Natural killer cell (primary cell): ENCODE measurements at regions not wholly inside any gene's neighbourhood (a gene's known extent, or its start where the extent isn't known, plus 50 kb on each side); places are given as distances from the start of the nearest gene placed in this dataset.

Experiments
- ATAC-seq, 3 donors: fragments of 150-1000 bp in 2 of 3; fragments of 200-7000 bp in 1 of 3; cut with Tn5 transposase; 1 replicate in 1 of 3; 2 replicates in 2 of 3; pipeline ENCODE4 v1.10.0; 2021; ENCODE audit warnings: mild to moderate bottlenecking in 2 of 3, moderate library complexity in 2 of 3
- DNase-seq, 2 donors: peaks; one replicate each; pipeline versions ENCODE4 v3.0.0 to v3.0.0-alpha.2; 2013 to 2021; ENCODE audit warnings: mixed read lengths in 1 of 2
- H3K27ac ChIP-seq: one replicate; pipeline ENCODE4 v1.5.1; 2013; ENCODE audit warnings: mild to moderate bottlenecking, low read length
- H3K27me3 ChIP-seq: one replicate; pipeline ENCODE4 v1.6.1; 2013; ENCODE audit warnings: low read length; ENCODE audit not compliant: control insufficient read depth, insufficient read depth
- H3K36me3 ChIP-seq: one replicate; pipeline ENCODE4 v1.6.1; 2013; ENCODE audit warnings: low read length; ENCODE audit not compliant: control insufficient read depth, insufficient read depth
- H3K4me1 ChIP-seq: one replicate; pipeline ENCODE4 v1.6.1; 2013; ENCODE audit warnings: low read length; ENCODE audit not compliant: control insufficient read depth, insufficient read depth
- H3K4me3 ChIP-seq: one replicate; pipeline ENCODE4 v1.5.1; 2013; ENCODE audit warnings: low read length
- H3K9me3 ChIP-seq: one replicate; pipeline ENCODE4 v1.6.1; 2013; ENCODE audit warnings: low read length; ENCODE audit not compliant: control insufficient read depth, insufficient read depth
- H3K27ac Mint-ChIP-seq, 2 donors: one replicate each; pipeline ENCODE4 v1.8.0; 2022; ENCODE audit warnings: mild to moderate bottlenecking in 2 of 2, mixed read lengths in 2 of 2, moderate library complexity in 1 of 2
- H3K27me3 Mint-ChIP-seq, 2 donors: one replicate each; pipeline ENCODE4 v1.8.0; 2022; ENCODE audit warnings: low read depth in 2 of 2, mixed read lengths in 2 of 2
- H3K36me3 Mint-ChIP-seq: one replicate; pipeline ENCODE4 v1.8.0; 2022; ENCODE audit warnings: mixed read lengths
- H3K4me1 Mint-ChIP-seq, 2 donors: one replicate each; pipeline ENCODE4 v1.8.0; 2022; ENCODE audit warnings: mixed read lengths in 2 of 2
- H3K4me3 Mint-ChIP-seq: one replicate; pipeline ENCODE4 v1.8.0; 2022; ENCODE audit warnings: mild to moderate bottlenecking, moderate library complexity, mixed read lengths
- H3K9me3 Mint-ChIP-seq, 2 donors: one replicate each; pipeline ENCODE4 v1.8.0; 2022; ENCODE audit warnings: mixed read lengths in 2 of 2
- CTCF ChIP-seq: fragments of 200-600 bp; IDR thresholded peaks from one replicate; pipeline ENCODE4 v1.8.0; 2022; ENCODE audit warnings: antibody characterized with exemption
- WGBS: methylation state at CpG from one replicate; pipeline ENCODE4 v1.1.7; 2013; ENCODE audit warnings: missing lambda C conversion rate; ENCODE audit not compliant: insufficient coverage; 5-methylcytosine and 5-hydroxymethylcytosine counted together
- intact Hi-C: fragments of 100-400 bp; cut with micrococcal nuclease; formaldehyde crosslinking; loops from one replicate; pipeline ENCODE4 v1.14.2; 2022

GRCh38 chr5:72648480-72648879 is 141.3 kb upstream of the ZNF366 start:
- H3K9me3 Mint-ChIP-seq, result no peaks in the 10 kb centered on the region
- H3K4me1 ChIP-seq, result no peaks in the 10 kb centered on the region
- no peaks in the 10 kb centered on the region for H3K27me3 ChIP-seq
- H3K27ac Mint-ChIP-seq, result no peak overlapping the region
- WGBS, result 93% methylated on average over 1 of the region's 1 CpG
- ATAC-seq, result no peak
- peaks cover 11 to 14% of the 10 kb centered on the region in 2 donors for H3K27me3 Mint-ChIP-seq
- H3K4me3 Mint-ChIP-seq, result no peak overlapping the region
- H3K4me3 ChIP-seq, result no peak overlapping the region
- no peak for TF ChIP-seq CTCF
- no peaks in the 10 kb centered on the region for H3K4me1 Mint-ChIP-seq
- H3K36me3 Mint-ChIP-seq, result no peaks in the 10 kb centered on the region
- H3K27ac ChIP-seq, result no peak overlapping the region
- no peaks in the 10 kb centered on the region for H3K36me3 ChIP-seq
- intact Hi-C loops, result no loop called here
- H3K9me3 ChIP-seq, result no peaks in the 10 kb centered on the region
- no peak for DNase-seq

GRCh38 chr5:72647806-72648205 is 140.6 kb upstream of the ZNF366 start:
- Histone ChIP-seq H3K36me3 (no peaks in the 10 kb centered on the region), H3K27me3 (no peaks in the 10 kb centered on the region), H3K27ac (no peak overlapping the region), H3K4me1 (no peaks in the 10 kb centered on the region), H3K9me3 (no peaks in the 10 kb centered on the region), H3K4me3 (no peak overlapping the region)
- no peak for TF ChIP-seq CTCF
- H3K4me1 Mint-ChIP-seq, result no peaks in the 10 kb centered on the region
- no peak overlapping the region for H3K4me3 Mint-ChIP-seq
- intact Hi-C loops, result no loop called here
- H3K9me3 Mint-ChIP-seq, result no peaks in the 10 kb centered on the region
- WGBS, result 98% methylated on average over 2 of the region's 2 CpGs
- no peak overlapping the region for H3K27ac Mint-ChIP-seq
- no peaks in the 10 kb centered on the region for H3K36me3 Mint-ChIP-seq
- H3K27me3 Mint-ChIP-seq, result peaks cover 11 to 14% of the 10 kb centered on the region in 2 donors
- DNase-seq, result no peak
- no peak for ATAC-seq

GRCh38 chr5:72646246-72646866 is 139.1 kb upstream of the ZNF366 start:
- 72% methylated on average over 2 of the region's 2 CpGs for WGBS
- H3K4me3 Mint-ChIP-seq, result no peak overlapping the region
- Histone ChIP-seq H3K27me3 (no peaks in the 10 kb centered on the region), H3K9me3 (no peaks in the 10 kb centered on the region), H3K4me3 (no peak overlapping the region), H3K27ac (no peak overlapping the region), H3K36me3 (no peaks in the 10 kb centered on the region), H3K4me1 (no peaks in the 10 kb centered on the region)
- H3K4me1 Mint-ChIP-seq, result no peaks in the 10 kb centered on the region
- DNase-seq, result no peak
- no peaks in the 10 kb centered on the region for H3K36me3 Mint-ChIP-seq
- H3K9me3 Mint-ChIP-seq, result no peaks in the 10 kb centered on the region
- H3K27me3 Mint-ChIP-seq, result peaks cover 8 to 10% of the 10 kb centered on the region in 2 donors
- H3K27ac Mint-ChIP-seq, result no peak overlapping the region
- intact Hi-C loops, result no loop called here
- ATAC-seq, result no peak
- TF ChIP-seq CTCF, result no peak
